ENCODE measurements at regions not wholly inside any gene's neighbourhood (a gene's known extent, or its start where the extent isn't known, plus 50 kb on each side); places are given as distances from the start of the nearest gene placed in this dataset.

DNA sequence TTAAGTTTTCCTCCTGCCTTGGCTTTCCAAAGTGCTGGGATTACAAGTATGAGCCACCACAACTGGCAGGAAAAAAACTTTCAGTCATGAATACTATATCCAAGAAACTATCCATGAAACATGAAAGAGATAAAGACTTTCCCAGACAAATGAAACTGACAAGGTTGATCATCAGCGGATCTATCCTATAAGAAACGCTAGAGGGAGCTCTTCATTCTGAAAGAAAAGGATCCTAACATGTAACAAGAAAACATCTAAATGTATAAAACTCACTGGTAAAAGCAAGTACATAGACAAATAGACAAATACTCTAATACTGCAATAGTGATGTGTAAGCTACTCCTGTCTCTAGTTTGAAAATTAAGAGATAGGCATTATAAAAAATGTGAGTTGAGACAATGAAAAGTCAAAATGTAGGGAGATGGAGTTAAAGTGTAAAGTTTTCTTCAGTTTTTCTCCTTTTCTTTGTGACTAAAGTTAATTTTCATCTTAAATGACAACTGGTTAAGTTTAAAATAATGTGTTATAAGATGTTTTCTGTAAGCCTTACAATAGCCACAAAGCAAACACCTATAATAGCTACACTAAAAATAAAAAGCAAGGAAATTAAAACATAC is 79.6 kb upstream of the TEKT1 start:
- TF ChIP-seq POLR2A (IDR thresholded peaks at IDR 0.05; ENCODE audit: extremely low read depth, insufficient read length) (no peak), CTCF (IDR thresholded peaks at IDR 0.05; ENCODE audit: low read depth, low read length) (peak; percentile 35), MAX (IDR thresholded peaks at IDR 0.05; ENCODE audit: low read depth, low read length) (no peak), MYC (IDR thresholded peaks at IDR 0.05; ENCODE audit: low read depth, low read length) (no peak)
